Body of pancreas (tissue), 4 donors: ENCODE measurements at regions not wholly inside any gene's neighbourhood (a gene's known extent, or its start where the extent isn't known, plus 50 kb on each side); places are given as distances from the start of the nearest gene placed in this dataset.

Experiments
- ATAC-seq: fragments of 150-250 bp; one replicate; pipeline ENCODE4 v1.9.1; 2016
- DNase-seq, 4 donors: peaks; one replicate each; pipeline ENCODE4 v3.0.0-alpha.2; 2019
- H3K27ac ChIP-seq, 4 donors: fragments of 200-600 bp; sonication (generic); 1 replicate in 3 of 4; 2 replicates in 1 of 4; pipeline versions ENCODE4 v1.5.1 to v1.6.1; 2016 to 2019; ENCODE audit warnings: mild to moderate bottlenecking in 1 of 4, mixed read lengths in 1 of 4, moderate library complexity in 1 of 4
- H3K27me3 ChIP-seq, 2 donors: fragments of 200-600 bp; sonication (generic); one replicate each; pipeline ENCODE4 v1.6.0; 2016; ENCODE audit warnings: mild to moderate bottlenecking in 1 of 2
- H3K36me3 ChIP-seq, 2 donors: fragments of 200-600 bp; sonication (generic); replicated peaks in 1 of 2; 2 replicates each; pipeline ENCODE4 v1.5.1; 2016; ENCODE audit warnings: low read depth in 2 of 2; ENCODE audit not compliant: insufficient read depth in 1 of 2
- H3K4me1 ChIP-seq: fragments of 200-600 bp; sonication (generic); one replicate; pipeline ENCODE4 v1.6.0; 2016
- H3K4me3 ChIP-seq, 2 donors: fragments of 200-600 bp; sonication (generic); 1 replicate in 1 of 2; 2 replicates in 1 of 2; pipeline ENCODE4 v1.5.1; 2016 to 2019
- H3K9me3 ChIP-seq, 3 donors: fragments of 200-600 bp; sonication (generic); 1 replicate in 2 of 3; 2 replicates in 1 of 3; pipeline ENCODE4 v1.5.1; 2016
- CTCF ChIP-seq, 7 experiments: fragments of 450-650 bp in 4 of 7; fragments of 200-600 bp in 3 of 7; sonication (generic) in 3 of 7; IDR thresholded peaks; one replicate each; pipeline ENCODE4 v1.5.1; 2016 to 2019; ENCODE audit warnings: antibody characterized with exemption in 7 of 7
- POLR2A ChIP-seq, 3 donors: fragments of 450-650 bp; IDR thresholded peaks; one replicate each; pipeline ENCODE4 v1.6.1; 2016; ENCODE audit warnings: antibody characterized with exemption in 3 of 3, mild to moderate bottlenecking in 2 of 3
- WGBS, 2 donors: methylation state at CpG; one replicate each; pipeline ENCODE4 v1.1.5; 2017; 5-methylcytosine and 5-hydroxymethylcytosine counted together
- intact Hi-C: fragments of 100-400 bp; cut with DNase I; formaldehyde crosslinking; loops from one replicate; pipeline ENCODE4 v1.15.1; 2023

- DNase-seq: no peak
- no peak overlapping the region for H3K4me3 ChIP-seq
- TF ChIP-seq CTCF (IDR thresholded peaks at IDR 0.05) (no peak), POLR2A (IDR thresholded peaks at IDR 0.05) (no peak)
- H3K4me1 ChIP-seq: no peaks in the 10 kb centered on the region
- H3K27ac ChIP-seq: no peak overlapping the region
- H3K9me3 ChIP-seq: no peaks in the 10 kb centered on the region
- no peaks in the 10 kb centered on the region for H3K27me3 ChIP-seq
- no peak for ATAC-seq
- no peaks in the 10 kb centered on the region for H3K36me3 ChIP-seq
- 76 to 83% methylated on average over 7 of the region's 7 CpGs for WGBS, 2 donors
- intact Hi-C loops: no loop called here
These were observed 163.8 kb downstream of the GADD45G start for GRCh38 chr9:89768650-89769071.

GRCh38 chr9:89770531-89771174, 165.8 kb downstream of the GADD45G start:
- Histone ChIP-seq H3K27me3 (no peaks in the 10 kb centered on the region), H3K4me3 (no peak overlapping the region), H3K36me3 (no peaks in the 10 kb centered on the region), H3K27ac (no peak overlapping the region), H3K9me3 (no peaks in the 10 kb centered on the region), H3K4me1 (no peaks in the 10 kb centered on the region)
- no peak for TF ChIP-seq CTCF (IDR thresholded peaks at IDR 0.05)
- TF ChIP-seq POLR2A (IDR thresholded peaks at IDR 0.05): no peak
- no peak for ATAC-seq
- DNase-seq: no peak
- intact Hi-C loops: no loop called here
- WGBS, 2 donors: 80 to 87% methylated on average over 8 of the region's 8 CpGs

- no peak overlapping the region for H3K27ac ChIP-seq
- ATAC-seq (no peak), DNase-seq (no peak)
- no peak overlapping the region for H3K4me3 ChIP-seq
- H3K36me3 ChIP-seq: no peaks in the 10 kb centered on the region
- H3K27me3 ChIP-seq: no peaks in the 10 kb centered on the region
- no peaks in the 10 kb centered on the region for H3K9me3 ChIP-seq
- TF ChIP-seq POLR2A (IDR thresholded peaks at IDR 0.05): no peak
- no peak for TF ChIP-seq CTCF (IDR thresholded peaks at IDR 0.05)
- 38 to 52% methylated on average over 4 of the region's 4 CpGs for WGBS, 2 donors
- intact Hi-C loops: no loop called here
- no peaks in the 10 kb centered on the region for H3K4me1 ChIP-seq
These were observed 166.4 kb downstream of the GADD45G start for GRCh38 chr9:89771205-89771604.

- 73 to 93% methylated on average over 8 of the region's 8 CpGs for WGBS, 2 donors
- intact Hi-C loops: no loop called here
- H3K9me3 ChIP-seq: no peaks in the 10 kb centered on the region
- TF ChIP-seq POLR2A (IDR thresholded peaks at IDR 0.05) (no peak), CTCF (IDR thresholded peaks at IDR 0.05) (no peak)
- ATAC-seq: no peak
- no peaks in the 10 kb centered on the region for H3K27me3 ChIP-seq
- peaks cover under 1% of the 10 kb centered on the region for H3K4me1 ChIP-seq
- H3K4me3 ChIP-seq: no peak overlapping the region
- H3K27ac ChIP-seq: no peak overlapping the region
- no peaks in the 10 kb centered on the region for H3K36me3 ChIP-seq
- DNase-seq: no peak
These were observed 168.4 kb downstream of the GADD45G start for GRCh38 chr9:89773170-89773569.

- Histone ChIP-seq H3K27me3 (no peaks in the 10 kb centered on the region), H3K4me1 (peaks cover 7% of the 10 kb centered on the region), H3K4me3 (no peak overlapping the region), H3K9me3 (no peaks in the 10 kb centered on the region), H3K36me3 (no peaks in the 10 kb centered on the region), H3K27ac (no peak overlapping the region)
- intact Hi-C loops: no loop called here
- WGBS, 2 donors: 89 to 92% methylated on average over 6 to 7 of the region's 7 CpGs
- no peak for ATAC-seq
- TF ChIP-seq CTCF (IDR thresholded peaks at IDR 0.05) (no peak), POLR2A (IDR thresholded peaks at IDR 0.05) (no peak)
- DNase-seq: no peak
These were observed 170.1 kb downstream of the GADD45G start for GRCh38 chr9:89774858-89775370.
